ENCODE measurements at regions not wholly inside any gene's neighbourhood (a gene's known extent, or its start where the extent isn't known, plus 50 kb on each side); places are given as distances from the start of the nearest gene placed in this dataset.
"Not testable (repeated sequence)": the region's sequence is repeated elsewhere in the genome, so short reads cannot be mapped to it uniquely, and the experiment has no call there.

- no peak for DNase-seq (ENCODE audit: low read depth)
Observed at GRCh38 chr1:213324859-213325258, 273.8 kb downstream of the RPS6KC1 start.

DNA sequence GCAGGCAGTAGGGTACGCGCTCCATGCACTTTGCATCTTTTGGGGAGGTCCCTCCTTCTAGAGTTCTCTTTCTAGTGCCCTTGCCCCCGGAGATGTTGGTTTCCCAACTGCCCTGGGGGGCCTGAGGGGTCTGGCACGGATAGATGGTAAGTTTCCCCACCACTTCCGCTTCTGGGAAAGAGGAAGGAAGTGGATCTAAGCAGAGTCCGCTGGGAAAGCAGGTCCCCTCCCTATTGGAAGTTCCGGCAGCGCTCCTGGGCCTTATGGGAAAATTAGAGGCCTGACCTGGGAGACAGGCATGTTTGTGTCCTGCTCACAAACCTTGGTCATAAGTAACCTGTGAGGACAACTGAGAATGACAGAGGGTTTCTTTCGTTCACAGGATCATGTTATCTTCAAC is 274.4 kb downstream of the RPS6KC1 start:
- DNase-seq (ENCODE audit: low read depth) = no peak

DNA sequence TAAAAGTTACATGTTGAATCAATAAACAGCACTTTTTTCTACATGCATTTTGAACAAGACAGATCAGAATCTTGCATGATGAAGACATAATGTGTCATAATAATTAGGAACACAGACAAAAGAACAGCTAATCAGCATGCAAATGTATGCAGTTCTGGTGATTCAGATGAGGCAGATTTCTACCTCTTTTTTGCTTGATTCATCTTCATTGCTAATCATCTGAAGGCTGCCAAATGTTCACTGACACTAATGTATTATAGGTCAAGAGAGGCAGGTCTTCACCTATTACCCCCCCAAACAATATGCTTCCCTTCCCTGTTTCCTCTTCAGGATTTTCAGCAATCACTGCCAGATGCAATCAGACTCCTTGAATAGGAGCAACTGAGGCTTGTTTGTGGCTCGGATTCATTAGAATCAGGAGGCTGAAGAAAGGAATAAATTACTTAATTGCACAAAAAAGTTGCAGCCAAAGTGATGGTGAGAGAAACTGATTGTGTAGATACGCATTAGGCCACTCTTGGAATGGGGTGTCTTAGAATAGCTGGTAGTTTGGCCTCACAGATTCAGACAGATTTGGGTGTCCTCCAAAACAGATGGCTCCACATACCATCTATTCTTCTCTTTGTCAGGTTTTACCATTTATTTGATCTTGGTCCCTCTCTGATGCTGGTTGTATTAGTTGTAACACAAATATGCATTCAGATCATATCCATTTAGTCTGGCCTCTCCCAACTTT is 275.4 kb downstream of the RPS6KC1 start:
- DNase-seq (ENCODE audit: low read depth) = no peak

DNA sequence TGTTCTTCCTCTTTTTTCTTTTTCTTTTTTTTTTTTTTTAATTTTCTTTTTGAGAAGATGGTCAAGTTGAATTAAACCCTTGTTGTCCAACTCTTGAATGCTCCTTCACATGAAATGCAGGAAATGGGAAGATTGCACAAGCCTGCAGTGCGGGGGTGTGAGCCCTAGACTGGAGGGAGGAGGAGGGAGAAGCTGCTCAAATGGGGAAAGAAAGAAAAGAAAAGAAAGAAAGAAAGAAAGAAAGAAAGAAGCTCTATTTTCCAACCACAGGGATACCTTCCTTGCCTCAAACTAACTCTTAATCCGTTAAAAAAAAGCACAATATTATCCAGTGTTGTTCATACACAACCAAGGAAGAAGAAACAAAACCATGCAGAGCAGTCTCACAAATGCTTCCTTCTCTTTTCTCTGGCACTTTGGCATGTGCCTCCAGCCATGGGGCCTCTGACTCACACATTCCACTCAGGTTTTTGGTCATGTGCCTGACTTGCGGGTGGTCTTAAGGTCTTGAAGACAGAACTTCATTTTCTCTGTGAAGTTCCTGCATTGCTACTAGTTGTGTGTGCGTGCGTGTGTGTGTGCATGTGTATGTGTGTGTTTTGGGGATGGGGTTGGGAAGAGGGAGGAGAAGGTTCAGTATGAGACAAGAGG is 276.1 kb downstream of the RPS6KC1 start:
- DNase-seq (ENCODE audit: low read depth) = peak; percentile 74

DNA sequence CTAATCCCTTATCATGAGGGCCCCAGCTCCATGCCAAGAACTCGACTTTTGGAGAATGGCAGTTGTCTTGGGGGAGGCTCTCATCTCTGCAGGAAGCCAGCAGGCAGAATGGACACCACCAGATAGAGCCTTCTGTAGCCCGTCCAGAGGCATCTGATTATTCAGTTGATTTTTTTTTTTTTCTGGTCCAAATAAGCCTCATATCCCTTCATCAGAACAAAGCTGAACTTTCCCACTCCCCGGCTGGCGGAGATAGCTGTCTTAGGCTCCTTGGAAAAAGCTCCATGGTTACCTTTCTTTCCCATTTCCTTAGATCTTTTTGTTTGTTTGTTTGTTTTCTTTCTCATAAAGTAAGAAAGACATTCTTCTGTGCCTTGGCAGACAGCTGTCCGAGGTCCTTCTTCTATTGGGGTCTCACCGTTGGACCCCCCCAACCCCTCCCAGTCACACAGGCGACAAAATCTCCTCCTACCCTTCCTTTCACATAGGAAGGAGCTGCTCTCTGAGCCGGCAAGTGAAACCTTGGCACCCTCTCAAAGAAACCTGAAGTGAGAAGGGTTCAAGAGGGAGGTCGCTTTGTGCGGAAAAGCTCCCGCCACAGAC is 278.5 kb downstream of the RPS6KC1 start:
- DNase-seq (ENCODE audit: low read depth) = no peak

DNA sequence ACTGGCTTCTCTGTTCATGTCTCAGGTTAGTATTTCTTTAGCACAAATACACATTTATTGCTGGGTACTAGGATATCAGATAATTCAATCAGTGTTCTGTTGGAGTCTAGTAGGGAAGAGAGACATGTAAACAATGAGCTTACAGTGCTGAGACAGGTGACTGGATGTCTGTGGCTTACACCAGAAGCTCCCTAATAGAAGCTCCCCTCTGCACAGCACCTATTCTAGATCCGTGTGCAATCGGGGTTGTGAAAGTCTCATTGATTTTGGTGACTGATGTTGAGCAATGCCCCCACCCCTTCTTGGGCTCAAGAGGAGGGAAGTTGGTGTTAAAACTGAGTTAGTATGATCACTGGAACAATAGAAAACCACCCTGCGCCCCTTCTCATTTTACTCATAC is 279.2 kb downstream of the RPS6KC1 start:
- no peak for DNase-seq (ENCODE audit: low read depth)

- no peak for DNase-seq (ENCODE audit: low read depth)
Observed at GRCh38 chr1:213331631-213332175, 280.7 kb downstream of the RPS6KC1 start.

DNA sequence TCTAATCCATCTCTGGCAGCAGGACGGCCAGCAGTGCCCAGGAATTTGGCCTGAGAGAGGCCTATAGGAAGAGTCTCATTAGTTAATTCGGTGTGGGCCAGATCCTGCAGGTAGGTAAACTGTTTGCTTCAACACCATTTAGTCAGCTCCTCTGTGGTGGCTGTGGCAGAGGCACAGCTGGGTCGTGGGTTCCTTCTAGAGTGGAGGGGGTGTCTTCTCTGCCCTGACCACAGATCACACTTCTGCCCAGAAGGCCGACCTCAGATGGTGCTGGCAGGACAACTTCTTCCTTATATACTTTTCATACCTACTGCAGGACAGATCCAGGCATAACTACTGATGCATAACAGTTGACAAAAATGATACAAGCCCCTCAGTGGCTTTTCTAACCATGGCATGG is 281.4 kb downstream of the RPS6KC1 start:
- no peak for DNase-seq (ENCODE audit: low read depth)

DNA sequence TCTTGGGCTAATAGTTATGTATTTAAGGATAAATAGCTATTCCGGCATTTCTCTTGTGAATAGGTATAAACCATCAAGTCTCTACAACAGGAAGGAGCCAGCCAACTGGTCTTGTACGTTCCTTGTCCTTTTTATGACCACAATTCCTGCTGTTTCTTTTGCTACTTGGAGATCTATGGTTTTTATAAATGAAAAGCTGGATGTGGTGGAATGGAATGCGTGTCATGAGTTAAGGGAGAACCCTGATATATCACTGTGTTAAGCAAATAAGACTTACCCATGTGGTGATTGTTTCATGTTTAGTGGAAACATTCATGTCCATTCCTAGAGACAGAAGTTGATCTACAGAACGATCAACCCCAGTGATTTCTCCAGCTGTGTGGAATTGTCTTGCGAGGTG is 282.1 kb downstream of the RPS6KC1 start:
- no peak for DNase-seq (ENCODE audit: low read depth)

DNA sequence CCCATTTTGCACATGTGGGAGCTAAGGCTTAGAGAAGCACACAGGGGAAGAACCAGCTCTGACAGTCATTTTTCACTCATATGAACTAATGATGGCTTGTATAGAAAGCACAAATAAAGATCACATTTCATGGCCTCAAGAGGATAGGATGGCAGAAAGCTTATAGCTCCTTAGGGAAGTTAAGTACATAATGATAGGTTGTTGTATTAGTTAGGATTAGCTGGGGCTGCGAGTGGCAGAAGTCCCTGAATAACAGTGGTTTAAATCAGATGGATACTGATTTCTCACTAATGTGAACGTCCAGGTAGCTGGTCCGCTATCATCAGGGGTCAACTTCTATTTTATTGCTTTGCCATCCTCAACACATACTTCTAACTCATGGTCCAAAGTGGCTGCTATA is 284.0 kb downstream of the RPS6KC1 start:
- DNase-seq (ENCODE audit: low read depth) = no peak

DNA sequence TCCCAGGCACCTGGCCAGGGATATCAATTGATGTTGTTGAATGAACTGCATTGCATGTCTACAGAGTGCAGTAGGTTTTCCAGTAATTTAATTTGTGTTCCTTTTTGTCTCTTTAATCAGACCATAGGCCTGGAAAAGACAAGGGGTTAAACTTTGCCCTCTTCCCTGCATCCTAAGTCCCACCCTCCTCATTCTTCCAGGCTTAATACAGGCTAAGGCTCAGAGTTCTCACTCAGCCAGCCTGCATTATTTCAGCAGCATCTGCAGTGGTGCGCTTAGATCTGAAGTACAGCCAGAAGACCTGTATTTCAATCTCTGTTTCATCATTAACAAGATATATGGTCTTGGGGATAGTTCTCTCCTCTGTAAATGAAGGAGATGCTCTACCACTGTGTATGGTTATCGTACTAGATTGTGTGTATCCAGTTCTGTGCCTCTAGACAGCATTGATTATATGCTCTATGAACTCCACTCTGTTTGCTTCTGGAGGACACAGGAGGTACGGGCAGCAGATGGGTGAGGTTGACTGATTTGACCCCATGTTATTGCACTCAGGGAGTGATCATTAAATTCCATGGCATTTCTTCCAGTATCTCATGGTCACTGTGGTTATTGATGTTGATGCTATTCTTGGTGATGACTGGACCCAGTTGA is 286.1 kb downstream of the RPS6KC1 start:
- DNase-seq (ENCODE audit: low read depth) = no peak

GRCh38 chr1:213340593-213340992 is 289.6 kb downstream of the RPS6KC1 start:
- no peak for DNase-seq (ENCODE audit: low read depth)

DNA sequence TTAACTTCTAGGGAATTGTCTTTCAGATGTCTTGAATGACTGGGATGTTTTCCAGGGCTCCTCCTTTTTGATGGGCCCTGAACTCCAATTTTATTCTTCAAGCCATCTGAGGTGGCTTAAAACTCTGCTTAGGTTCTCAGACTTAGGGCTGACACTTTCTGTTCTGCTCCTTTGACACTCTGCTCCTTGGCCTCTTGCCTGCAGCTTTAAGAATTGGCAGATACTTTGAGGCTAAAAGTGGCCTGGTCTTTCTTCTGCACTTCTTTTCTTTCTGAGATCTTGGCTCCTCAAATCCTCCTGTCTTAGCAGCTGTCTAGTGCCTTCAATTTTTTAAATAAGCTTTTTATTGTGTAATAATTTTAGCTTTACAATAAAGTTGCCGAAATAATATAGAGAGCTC is 294.6 kb downstream of the RPS6KC1 start:
- no peak for DNase-seq (ENCODE audit: low read depth)

DNA sequence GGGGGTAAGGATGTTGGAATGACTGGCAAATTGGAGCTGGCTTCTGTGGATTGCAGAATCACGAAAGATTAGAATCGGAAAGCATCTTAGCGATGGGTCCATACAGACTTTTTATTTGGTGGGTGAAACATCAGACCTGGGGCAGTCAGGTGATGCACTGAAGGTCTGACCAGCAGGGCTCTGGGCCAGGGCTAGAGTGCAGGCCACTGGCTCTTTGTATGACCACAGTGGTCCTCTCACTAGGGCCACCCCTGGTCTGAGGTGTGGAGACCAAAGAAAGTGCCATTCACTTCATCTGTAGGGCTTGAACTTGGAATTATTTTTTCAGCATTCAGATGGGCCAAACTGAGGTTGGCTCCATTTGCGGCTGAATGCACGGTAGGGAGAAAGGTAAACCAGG is 306.4 kb downstream of the RPS6KC1 start:
- DNase-seq (ENCODE audit: low read depth) = no peak

- not testable (repeated sequence) for DNase-seq (ENCODE audit: low read depth)
Observed at GRCh38 chr1:213358368-213358767, 307.3 kb downstream of the RPS6KC1 start.

DNA sequence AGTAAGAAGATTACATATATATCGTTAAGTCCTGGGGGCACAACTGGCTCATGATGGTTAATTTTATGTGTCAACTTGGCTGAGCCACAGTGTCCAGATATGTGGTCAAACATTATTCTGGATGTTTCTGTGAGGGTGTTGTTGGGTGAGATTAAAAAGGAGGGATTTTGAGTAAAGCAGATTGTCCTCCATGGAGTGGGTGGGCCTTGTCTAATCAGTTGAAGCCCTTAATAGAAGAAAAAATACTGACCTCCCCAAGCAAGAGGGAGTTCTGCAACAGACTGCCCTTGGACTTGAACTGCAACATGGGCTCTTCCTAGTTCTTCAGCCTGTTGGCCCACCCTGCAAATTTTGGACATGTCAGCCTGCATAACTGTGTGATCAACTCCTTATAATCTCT is 311.6 kb downstream of the RPS6KC1 start:
- no peak for DNase-seq (ENCODE audit: low read depth)

DNA sequence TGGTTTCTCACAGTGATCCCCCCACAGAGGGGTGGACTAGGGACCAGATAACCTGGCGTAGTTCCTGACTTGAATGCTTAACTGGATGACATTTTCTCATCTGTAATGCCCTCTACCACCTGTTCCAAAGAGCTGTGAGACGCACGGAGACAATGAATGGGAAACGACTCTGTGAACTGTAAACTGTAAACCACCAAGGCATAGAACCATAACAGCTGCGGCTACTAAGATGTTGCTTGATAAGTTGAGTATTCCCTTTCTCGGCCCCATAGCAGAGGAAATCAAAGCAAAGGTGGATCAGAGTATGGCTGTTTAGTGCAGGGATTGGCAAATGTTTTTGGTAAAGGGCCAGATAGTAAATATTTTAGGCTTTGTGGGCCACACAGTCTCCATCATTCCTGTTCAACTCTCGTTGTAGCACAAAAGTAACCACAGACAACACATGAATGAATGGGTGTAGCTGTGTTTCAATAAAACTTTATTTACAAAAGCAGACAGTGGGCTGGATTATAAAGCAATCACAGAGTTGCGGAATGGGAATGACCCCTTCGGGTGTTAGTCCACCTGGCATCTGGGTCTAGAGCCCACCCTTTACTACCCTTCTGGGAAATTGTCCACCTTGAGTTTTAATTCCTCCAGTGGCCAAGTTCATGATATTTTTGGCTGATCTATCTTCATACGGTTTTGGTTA is 315.2 kb downstream of the RPS6KC1 start:
- no peak for DNase-seq (ENCODE audit: low read depth)

DNA sequence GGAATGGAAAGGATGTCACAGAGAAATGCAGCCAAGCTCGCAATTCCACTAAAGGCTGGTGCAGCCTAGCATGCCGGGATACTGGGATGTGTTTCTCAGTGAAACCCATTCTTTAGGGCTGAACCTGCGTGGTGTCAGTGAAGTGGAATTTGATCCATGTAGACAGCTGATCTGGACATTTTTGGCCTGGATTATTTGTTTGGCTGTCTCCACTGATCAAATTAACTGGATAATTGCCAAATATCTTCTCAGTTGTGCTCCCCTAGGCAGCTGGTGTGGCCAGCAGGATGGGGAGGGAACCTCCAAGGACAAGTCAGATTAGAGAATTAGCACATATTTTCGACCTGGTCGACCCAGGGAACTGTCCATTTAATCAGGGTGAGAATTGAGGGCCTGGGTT is 318.4 kb downstream of the RPS6KC1 start:
- no peak for DNase-seq (ENCODE audit: low read depth)

- no peak for DNase-seq (ENCODE audit: low read depth)
Observed at GRCh38 chr1:213370523-213370922, 319.5 kb downstream of the RPS6KC1 start.

DNA sequence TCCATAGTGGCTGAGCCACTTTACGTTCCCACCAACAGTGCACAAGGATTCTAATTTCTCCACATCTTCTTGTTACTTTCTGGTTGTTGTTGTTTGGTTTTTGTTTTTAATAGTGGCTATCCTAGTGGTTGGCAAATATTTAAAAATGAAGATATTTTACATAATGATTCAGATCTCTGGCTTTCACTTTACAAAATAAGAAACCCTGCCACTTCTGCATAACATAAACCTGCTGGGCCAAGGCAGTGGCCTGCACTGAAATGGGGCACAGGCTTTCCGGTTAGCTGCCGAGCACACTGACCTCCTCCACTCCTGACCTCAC is 320.4 kb downstream of the RPS6KC1 start:
- no peak for DNase-seq (ENCODE audit: low read depth)

GRCh38 chr1:213371847-213372619 is 321.0 kb downstream of the RPS6KC1 start:
- no peak for DNase-seq (ENCODE audit: low read depth)

Measured in iris pigment epithelial cell (primary cell).